IPS-20b (cell line): ENCODE measurements at regions not wholly inside any gene's neighbourhood (a gene's known extent, or its start where the extent isn't known, plus 50 kb on each side); places are given as distances from the start of the nearest gene placed in this dataset.

Experiments
- H3K27ac ChIP-seq: one replicate; pipeline ENCODE4 v1.5.1; 2013; ENCODE audit warnings: low read length
- H3K27me3 ChIP-seq: 2 replicates; pipeline ENCODE4 v1.6.1; 2013; ENCODE audit warnings: mild to moderate bottlenecking, low read length, inconsistent platforms; ENCODE audit not compliant: insufficient read depth
- H3K36me3 ChIP-seq: 2 replicates; pipeline ENCODE4 v1.6.1; 2013; ENCODE audit warnings: low read depth, mild to moderate bottlenecking, inconsistent platforms, low read length, moderate library complexity; ENCODE audit not compliant: insufficient read depth
- H3K4me1 ChIP-seq: 2 replicates; pipeline ENCODE4 v1.6.1; 2013; ENCODE audit warnings: mild to moderate bottlenecking, control low read depth, inconsistent platforms, low read length, moderate library complexity; ENCODE audit not compliant: insufficient read depth
- H3K4me3 ChIP-seq: 2 replicates; pipeline ENCODE4 v1.5.1; 2013; ENCODE audit warnings: mild to moderate bottlenecking, low read length, inconsistent platforms
- H3K9ac ChIP-seq: 2 replicates; pipeline ENCODE4 v1.6.1; 2013; ENCODE audit warnings: low read depth, mild to moderate bottlenecking, inconsistent platforms, low read length, moderate library complexity
- H3K9me3 ChIP-seq: 2 replicates; pipeline ENCODE4 v1.6.1; 2013; ENCODE audit warnings: mild to moderate bottlenecking, low read depth, low read length, inconsistent platforms; ENCODE audit not compliant: insufficient read depth

DNA sequence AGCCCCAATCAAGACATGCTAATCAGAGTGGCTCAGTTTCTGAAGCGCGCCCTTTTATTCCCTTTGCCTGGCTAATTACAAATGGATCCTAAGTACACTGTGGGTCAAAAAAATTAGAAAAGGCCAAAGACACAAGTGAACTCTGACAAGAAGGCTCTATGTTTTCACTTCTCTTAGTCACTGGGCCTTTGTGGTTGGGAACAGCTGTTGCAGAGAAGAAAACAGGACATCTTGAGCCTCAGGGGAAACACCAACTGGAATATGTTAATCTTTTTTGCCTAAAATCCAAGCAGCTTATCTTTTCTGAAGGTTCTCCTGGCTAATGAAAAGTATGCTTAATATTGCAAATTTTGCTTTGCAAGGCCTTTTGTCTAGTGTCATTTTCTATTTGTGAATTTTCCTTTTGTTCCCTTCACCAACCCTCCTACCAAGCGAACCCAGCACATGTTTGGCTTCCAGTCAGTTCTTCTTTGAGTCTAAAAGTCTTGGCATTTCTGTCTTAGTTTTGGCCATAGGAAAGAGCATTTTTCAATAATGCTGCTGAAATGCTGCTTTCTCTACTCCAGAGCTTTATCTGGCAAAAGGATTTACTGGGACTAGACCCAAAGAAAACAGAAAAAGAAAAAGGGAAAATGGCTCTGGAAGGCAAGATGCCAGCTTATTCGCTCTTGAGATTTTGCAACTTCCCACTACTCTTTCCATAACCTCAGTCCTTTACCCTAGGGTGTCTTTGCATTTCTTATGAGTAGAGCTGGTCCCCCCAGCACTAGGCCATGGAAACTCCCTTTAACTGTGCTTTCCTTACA is 440.2 kb upstream of the ST6GAL2 start:
- Histone ChIP-seq H3K4me1 (no peaks in the 10 kb centered on the region), H3K4me3 (no peak overlapping the region), H3K27ac (no peak overlapping the region), H3K36me3 (no peaks in the 10 kb centered on the region), H3K9me3 (peaks cover 4% of the 10 kb centered on the region; the same call in 1 of the 2 replicates), H3K27me3 (no peaks in the 10 kb centered on the region), H3K9ac (no peak overlapping the region)

DNA sequence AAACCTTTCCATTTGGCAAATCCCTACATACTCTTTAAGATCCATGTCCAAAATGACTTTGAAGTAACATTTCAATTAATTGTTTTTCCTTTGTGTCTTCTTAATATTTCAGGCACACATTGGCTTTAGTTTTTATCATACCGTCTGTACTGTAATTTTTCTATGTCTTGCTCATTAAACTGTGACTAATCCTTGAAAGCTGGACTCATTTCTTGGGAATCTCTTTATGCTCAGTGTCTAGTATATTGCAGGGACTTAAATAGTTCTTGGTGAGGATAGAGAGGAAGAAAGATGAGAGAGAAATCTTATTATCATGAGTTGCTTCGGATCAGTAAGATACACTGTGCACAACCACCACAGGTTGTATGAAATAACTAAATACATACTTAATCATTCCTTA is 448.3 kb upstream of the ST6GAL2 start:
- H3K9ac ChIP-seq, result no peak overlapping the region
- H3K27ac ChIP-seq, result no peak overlapping the region
- no peaks in the 10 kb centered on the region for H3K4me1 ChIP-seq
- no peak overlapping the region for H3K4me3 ChIP-seq
- no peaks in the 10 kb centered on the region; the same call in 1 of the 2 replicates for H3K9me3 ChIP-seq
- H3K27me3 ChIP-seq, result no peaks in the 10 kb centered on the region
- no peaks in the 10 kb centered on the region for H3K36me3 ChIP-seq

DNA sequence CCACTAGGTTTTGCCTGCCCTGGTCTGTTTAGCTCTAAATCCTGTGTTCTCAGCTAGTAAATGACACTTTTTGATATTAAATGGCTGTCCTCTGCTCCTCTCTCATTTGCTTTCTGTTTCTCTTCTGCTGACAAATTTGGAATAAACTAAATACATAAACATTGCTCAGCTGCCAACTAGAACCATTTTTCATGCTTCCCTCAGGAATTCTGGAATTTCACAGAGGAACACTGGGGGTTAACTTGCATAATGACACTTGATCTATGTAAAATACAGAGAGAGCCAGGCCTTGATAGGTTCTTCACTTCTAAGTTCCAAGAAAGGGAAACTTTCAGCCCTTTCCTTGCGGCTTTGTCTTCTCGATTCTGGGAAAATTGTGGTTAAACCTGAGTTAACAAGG is 450.6 kb upstream of the ST6GAL2 start:
- H3K27me3 ChIP-seq, result no peaks in the 10 kb centered on the region
- H3K9ac ChIP-seq, result no peak overlapping the region
- no peaks in the 10 kb centered on the region for H3K9me3 ChIP-seq
- H3K27ac ChIP-seq, result no peak overlapping the region
- H3K36me3 ChIP-seq, result no peaks in the 10 kb centered on the region
- H3K4me3 ChIP-seq, result no peak overlapping the region
- no peaks in the 10 kb centered on the region for H3K4me1 ChIP-seq

DNA sequence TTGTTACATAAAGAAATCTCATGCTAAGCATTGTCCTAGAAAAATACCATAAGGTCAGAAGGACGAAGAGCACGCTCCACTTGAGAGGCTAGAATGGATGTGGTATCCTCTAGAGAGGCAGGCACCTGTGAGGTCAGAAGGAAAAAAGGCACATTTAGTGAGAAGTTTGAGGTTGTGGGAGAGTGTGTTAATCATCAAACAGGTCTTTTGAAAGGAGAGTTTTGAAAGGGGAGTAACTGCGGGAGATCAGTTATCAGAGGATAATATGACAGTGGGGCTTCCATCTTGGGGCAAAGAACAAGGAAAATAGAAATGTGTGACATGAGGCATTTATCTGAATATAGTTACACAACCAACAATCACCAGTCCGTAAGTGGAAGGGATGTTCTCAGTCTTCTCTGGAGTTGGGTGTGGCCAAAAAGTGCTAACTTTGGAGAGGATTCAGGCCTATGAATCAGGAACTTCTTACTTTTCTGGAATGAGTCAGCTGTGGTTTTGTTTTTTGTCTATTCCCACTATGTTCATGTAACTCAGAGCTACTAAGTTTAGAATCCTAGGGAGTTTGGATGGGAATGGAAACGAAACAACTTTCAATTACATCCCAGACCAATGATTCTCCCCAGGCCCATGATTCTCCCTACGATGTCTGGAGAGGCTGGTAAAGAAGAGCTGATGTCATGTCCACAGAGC is 451.4 kb upstream of the ST6GAL2 start:
- no peaks in the 10 kb centered on the region for H3K27me3 ChIP-seq
- H3K27ac ChIP-seq, result no peak overlapping the region
- H3K36me3 ChIP-seq, result no peaks in the 10 kb centered on the region
- H3K9ac ChIP-seq, result no peak overlapping the region
- H3K9me3 ChIP-seq, result peaks cover 2% of the 10 kb centered on the region; the same call in 1 of the 2 replicates
- H3K4me3 ChIP-seq, result no peak overlapping the region
- H3K4me1 ChIP-seq, result no peaks in the 10 kb centered on the region

DNA sequence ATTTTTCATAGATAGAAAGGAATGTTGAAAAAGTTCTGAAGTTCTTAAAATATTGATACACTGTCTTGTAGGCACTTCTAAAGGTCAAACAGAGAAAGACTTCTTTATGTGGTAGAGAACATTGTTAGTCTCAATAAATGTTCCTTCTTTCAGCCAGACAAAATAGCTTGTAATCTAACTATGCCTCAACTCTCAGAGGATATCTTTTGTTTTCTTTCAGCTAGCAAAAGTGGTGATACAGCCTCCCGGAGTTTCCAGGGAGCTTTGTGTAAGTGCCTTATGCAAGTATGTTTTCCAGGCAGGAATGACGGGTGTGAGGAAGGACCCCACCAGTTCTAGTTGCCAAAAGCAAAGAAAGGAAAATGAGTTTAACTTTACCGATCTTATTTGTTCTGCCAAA is 452.1 kb upstream of the ST6GAL2 start:
- H3K9ac ChIP-seq, result no peak overlapping the region
- H3K4me1 ChIP-seq, result no peaks in the 10 kb centered on the region
- H3K27me3 ChIP-seq, result no peaks in the 10 kb centered on the region
- no peak overlapping the region for H3K27ac ChIP-seq
- no peaks in the 10 kb centered on the region for H3K36me3 ChIP-seq
- peaks cover 6% of the 10 kb centered on the region; the same call in 1 of the 2 replicates for H3K9me3 ChIP-seq
- H3K4me3 ChIP-seq, result no peak overlapping the region

DNA sequence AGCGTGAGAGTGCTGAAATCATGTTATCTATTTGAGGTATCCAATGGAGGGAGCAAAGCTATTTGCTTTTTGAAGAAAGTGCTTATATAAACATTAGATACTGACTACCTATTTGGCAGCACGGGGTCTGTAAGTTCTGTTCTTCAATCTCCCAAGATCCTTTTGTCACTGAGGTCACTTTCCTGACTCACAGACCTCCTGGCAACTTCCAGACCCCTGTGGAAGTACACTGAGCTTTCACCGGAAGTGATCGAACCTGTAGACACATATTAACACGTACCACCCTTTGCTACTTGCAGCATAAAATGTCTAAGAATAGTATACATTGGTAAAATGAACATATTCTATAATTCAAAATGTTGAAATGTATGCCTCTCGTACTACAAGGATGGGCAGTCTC is 452.6 kb upstream of the ST6GAL2 start:
- Histone ChIP-seq H3K4me3 (no peak overlapping the region), H3K9ac (no peak overlapping the region), H3K27me3 (no peaks in the 10 kb centered on the region), H3K4me1 (no peaks in the 10 kb centered on the region), H3K36me3 (no peaks in the 10 kb centered on the region), H3K9me3 (peaks cover 6% of the 10 kb centered on the region; the same call in 1 of the 2 replicates), H3K27ac (no peak overlapping the region)

DNA sequence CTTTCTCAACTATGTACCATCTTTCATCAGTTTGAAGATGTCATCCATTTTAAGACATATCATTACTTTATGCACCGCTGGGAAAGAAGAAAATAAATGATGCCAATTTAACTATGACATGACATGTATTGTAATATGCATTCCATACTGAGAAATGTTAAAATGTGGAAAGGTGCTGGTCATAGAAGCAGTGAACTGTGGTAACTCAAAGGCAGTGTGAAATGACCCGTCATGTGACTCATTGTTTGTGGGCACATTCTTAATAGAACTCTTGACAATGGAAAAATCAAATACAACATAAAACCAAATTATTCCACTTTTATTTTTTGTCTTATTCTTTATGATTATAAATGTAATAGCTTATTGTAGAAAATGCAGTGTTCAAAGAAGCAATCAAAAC is 455.0 kb upstream of the ST6GAL2 start:
- Histone ChIP-seq H3K36me3 (no peaks in the 10 kb centered on the region), H3K4me1 (no peaks in the 10 kb centered on the region), H3K4me3 (no peak overlapping the region), H3K27ac (no peak overlapping the region), H3K9me3 (peaks cover 6% of the 10 kb centered on the region; the same call in 1 of the 2 replicates), H3K9ac (no peak overlapping the region), H3K27me3 (no peaks in the 10 kb centered on the region)

DNA sequence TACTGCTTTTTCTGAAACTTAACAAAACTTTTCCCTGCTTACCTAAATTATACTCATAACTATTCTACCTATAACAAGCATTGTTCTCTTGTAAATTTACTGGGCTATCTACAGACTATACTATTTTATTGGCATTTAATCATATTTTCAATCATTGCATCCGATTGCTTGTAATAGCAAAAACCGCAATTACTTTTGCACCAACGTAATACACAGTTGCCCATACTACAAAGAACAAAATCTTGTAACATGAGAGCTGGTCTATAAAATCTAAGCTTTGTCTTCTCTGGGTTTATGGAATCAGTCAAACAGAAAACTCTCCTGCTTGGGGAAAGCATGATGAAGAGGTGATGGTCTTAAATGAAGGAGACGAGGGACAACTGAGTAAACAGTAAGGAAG is 463.4 kb upstream of the ST6GAL2 start:
- no peaks in the 10 kb centered on the region for H3K4me1 ChIP-seq
- H3K27me3 ChIP-seq, result no peaks in the 10 kb centered on the region
- no peaks in the 10 kb centered on the region for H3K36me3 ChIP-seq
- H3K27ac ChIP-seq, result no peak overlapping the region
- H3K9ac ChIP-seq, result no peak overlapping the region
- H3K9me3 ChIP-seq, result no peaks in the 10 kb centered on the region
- H3K4me3 ChIP-seq, result no peak overlapping the region

DNA sequence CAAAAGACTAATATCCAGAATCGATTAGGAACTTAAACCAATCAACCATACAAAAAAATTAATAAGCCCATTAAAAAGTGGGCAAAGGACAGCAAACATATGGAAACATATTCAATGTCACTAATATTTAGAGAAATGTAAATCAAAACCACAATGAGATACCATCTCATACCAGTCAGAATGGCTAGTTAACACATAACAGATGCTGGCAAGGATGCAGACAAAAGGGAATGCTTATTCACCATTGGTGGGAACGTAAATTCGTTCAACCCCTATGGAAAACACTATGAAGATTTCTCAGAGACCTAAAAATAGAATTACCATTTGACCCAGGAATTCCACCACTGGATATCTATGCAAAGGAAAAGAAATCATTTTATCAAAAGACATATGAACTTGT is 468.2 kb upstream of the ST6GAL2 start:
- no peak overlapping the region for H3K4me3 ChIP-seq
- no peaks in the 10 kb centered on the region for H3K9me3 ChIP-seq
- no peaks in the 10 kb centered on the region for H3K27me3 ChIP-seq
- H3K4me1 ChIP-seq, result no peaks in the 10 kb centered on the region
- no peak overlapping the region for H3K27ac ChIP-seq
- H3K9ac ChIP-seq, result no peak overlapping the region
- no peaks in the 10 kb centered on the region for H3K36me3 ChIP-seq

DNA sequence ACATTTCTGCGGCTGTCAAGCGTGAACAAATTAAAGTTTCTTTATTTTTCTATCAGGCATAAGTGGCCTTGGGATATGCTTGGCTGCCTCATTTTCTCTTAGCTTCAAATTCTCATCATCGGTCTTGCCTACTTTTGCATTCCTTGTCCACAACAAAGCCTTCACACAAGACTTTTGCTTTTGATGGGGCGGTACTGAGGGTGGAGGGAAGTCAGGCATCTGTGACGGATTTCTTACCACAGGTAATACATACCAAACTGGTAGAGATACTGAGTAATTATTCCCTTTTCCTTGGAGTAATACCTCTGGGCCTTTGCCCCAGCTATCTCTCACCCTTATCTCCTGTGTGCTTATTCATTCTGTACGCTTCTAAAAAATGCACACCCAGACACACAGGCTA is 468.3 kb upstream of the RGPD4 start:
- no peaks in the 10 kb centered on the region for H3K27me3 ChIP-seq
- H3K4me1 ChIP-seq, result no peaks in the 10 kb centered on the region
- no peaks in the 10 kb centered on the region for H3K36me3 ChIP-seq
- no peaks in the 10 kb centered on the region for H3K9me3 ChIP-seq
- H3K27ac ChIP-seq, result no peak overlapping the region
- H3K4me3 ChIP-seq, result no peak overlapping the region
- H3K9ac ChIP-seq, result no peak overlapping the region

DNA sequence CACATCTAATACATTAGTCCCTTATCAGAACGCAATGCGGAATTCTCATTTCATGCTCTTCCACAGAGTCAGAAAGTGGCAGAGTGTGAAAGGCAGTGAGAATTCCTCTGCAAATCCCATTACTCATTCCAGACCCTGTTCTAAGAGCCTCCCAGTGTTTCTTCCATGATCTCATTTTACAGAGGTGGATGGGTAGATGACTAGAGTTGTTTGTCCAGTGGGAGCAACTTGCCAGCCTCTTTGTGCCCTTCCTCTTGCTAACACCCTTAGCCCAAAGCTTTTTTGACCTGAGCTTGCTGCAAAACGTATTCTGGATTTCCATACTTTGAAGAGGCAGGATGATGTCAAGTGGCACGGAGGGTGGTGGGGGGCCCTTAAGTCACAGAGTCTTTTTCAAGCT is 467.7 kb upstream of the RGPD4 start:
- Histone ChIP-seq H3K9me3 (no peaks in the 10 kb centered on the region), H3K4me3 (no peak overlapping the region), H3K36me3 (no peaks in the 10 kb centered on the region), H3K27ac (no peak overlapping the region), H3K9ac (no peak overlapping the region), H3K27me3 (no peaks in the 10 kb centered on the region), H3K4me1 (no peaks in the 10 kb centered on the region)

DNA sequence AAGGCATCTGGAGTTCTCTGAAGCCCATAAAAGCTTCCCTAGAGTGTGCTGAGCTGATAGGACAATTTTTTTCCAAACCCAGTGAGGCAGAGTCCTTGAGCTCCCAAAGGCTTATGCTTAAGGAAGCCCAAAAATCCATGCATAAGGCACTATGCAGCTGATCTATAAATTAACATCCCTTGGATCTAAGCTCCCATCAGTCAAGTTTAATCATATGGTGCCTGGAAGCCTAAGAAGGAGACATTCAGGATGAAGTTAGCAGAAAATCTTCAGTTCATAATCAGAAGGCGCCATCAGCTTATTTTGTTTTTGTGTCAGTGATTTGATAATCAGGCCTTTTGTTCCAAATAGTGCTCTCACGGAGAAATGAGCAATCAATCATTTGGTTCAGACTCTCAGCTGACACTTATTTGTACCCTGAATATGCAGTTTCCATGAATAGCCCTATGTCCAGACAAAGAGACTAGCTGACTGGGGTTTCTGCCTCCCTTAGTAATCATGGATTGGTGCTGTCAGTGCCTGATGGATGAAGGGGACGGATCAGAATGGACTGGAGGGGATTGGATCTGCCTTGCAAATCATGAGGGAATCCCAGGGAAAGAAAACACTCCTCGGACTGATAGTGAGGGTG is 464.8 kb upstream of the RGPD4 start:
- Histone ChIP-seq H3K4me3 (no peak overlapping the region), H3K9me3 (no peaks in the 10 kb centered on the region), H3K4me1 (no peaks in the 10 kb centered on the region), H3K36me3 (no peaks in the 10 kb centered on the region), H3K27ac (no peak overlapping the region), H3K9ac (no peak overlapping the region), H3K27me3 (no peaks in the 10 kb centered on the region)
